Fibroblast of lung (primary cell): ENCODE measurements at regions not wholly inside any gene's neighbourhood (a gene's known extent, or its start where the extent isn't known, plus 50 kb on each side); places are given as distances from the start of the nearest gene placed in this dataset.

Source experiments
- CTCF ChIP-seq, 2 donors: IDR thresholded peaks in 1 of 2; conservative IDR thresholded peaks in 1 of 2; 1 replicate in 1 of 2; 2 replicates in 1 of 2; pipeline ENCODE4 v1.5.1; 2011 to 2012; ENCODE audit warnings: low read length in 2 of 2, control low read depth in 1 of 2, inconsistent platforms in 1 of 2, low read depth in 1 of 2, mild to moderate bottlenecking in 1 of 2
- EZH2 ChIP-seq: IDR thresholded peaks from 2 replicates; pipeline ENCODE4 v1.5.1; 2012; ENCODE audit warnings: low read length, control low read depth, mild to moderate bottlenecking; ENCODE audit errors: missing control alignments

- TF ChIP-seq CTCF (conservative IDR thresholded peaks at IDR 0.05 in 1 of 2, IDR thresholded peaks at IDR 0.05 in 1 of 2; ENCODE audit: low read depth in 1 of 2, low read length in 2 of 2) (no peak), EZH2 (no peak)
These were observed 180.1 kb upstream of the PDE10A start for GRCh38 chr6:165843121-165843520.
